ENCODE measurements at regions not wholly inside any gene's neighbourhood (a gene's known extent, or its start where the extent isn't known, plus 50 kb on each side); places are given as distances from the start of the nearest gene placed in this dataset.
"Not testable (repeated sequence)": the region's sequence is repeated elsewhere in the genome, so short reads cannot be mapped to it uniquely, and the experiment has no call there.

DNA sequence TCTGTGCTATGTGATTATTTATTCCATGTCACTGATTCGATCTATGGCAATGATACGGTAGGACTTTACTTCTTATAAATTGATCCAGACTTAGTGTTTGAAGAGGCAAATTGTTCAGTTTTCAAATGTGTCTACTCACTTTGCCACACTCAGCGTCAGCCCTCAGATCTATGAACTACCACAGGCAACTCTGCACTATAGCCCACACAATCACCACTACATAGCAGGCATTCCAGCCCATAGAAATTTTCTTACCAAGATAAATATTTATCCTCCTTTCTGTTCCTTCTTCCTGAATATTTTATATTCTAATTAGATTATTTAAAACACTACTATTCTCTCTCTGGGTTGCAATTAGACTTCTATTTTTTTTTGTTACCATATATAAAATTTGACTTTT, 776.1 kb downstream of the BRINP3 start:
- DNase-seq = no peak

DNA sequence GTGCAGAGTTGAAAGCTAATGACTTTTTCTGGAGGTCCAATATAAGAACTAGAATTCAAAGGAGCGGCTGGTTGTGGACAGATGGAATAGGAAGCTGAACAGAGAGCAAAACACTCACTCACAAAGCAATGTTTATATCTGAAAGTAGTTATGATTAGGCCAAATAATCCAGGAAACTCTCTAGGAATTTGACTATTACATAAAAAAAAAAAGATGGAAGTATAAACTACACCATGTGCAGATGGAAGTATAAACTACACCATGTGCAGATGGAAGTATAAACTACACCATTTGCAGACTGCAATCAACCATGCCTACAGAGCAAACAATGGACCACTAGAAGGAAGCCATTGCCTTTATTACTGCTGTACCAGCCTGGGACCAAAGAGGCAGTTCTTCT, 771.1 kb downstream of the BRINP3 start:
- no peak for DNase-seq

DNA sequence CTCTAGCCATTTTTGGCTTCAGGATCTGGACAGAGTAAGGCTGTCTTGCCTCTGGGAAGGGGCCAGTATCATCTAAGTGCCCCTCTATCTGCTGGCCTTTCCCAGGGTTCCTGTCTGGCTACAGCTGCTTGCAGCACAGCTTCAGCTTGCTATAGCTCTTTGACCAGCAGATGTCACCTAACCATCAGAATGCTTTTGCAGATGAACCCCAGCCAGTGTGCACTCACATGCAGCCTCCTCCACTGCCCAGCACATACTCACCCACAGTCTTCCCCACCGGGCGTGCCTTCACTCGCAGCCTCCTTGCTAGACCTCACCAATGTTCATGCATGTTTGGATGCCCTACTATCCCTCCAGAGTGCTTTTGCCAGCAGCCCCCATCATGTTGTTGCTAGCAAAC, 769.0 kb downstream of the BRINP3 start:
- no peak for DNase-seq

DNA sequence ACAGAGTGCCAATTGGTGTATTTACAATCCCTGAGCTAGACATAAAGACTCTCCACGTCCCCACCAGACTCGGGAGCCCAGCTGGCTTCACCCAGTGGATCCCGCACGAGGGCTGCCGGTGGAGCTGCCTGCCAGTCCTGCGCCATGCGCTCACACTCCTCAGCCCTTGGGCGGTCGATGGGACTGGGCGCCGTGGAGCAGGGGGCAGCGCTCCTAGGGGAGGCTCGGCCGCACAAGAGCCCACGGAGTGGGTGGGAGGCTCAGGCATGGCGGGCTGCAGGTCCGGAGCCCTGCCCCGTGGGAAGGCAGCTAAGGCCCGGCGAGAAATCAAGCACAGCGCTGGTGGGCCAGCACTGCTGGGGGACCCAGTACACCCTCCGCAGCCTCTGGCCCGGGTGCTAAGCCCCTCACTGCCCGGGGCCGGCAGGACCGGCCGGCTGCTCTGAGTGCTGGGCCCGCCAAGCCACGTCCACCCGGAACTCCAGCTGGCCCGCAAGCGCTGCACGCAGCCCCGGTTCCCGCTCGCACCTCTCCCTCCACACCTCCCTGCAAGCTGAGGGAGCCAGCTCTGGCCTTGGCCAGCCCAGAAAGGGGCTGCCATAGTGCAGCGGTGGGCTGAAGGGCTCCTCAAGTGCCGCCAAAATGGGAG, 759.4 kb downstream of the BRINP3 start:
- not testable (repeated sequence) for DNase-seq

DNA sequence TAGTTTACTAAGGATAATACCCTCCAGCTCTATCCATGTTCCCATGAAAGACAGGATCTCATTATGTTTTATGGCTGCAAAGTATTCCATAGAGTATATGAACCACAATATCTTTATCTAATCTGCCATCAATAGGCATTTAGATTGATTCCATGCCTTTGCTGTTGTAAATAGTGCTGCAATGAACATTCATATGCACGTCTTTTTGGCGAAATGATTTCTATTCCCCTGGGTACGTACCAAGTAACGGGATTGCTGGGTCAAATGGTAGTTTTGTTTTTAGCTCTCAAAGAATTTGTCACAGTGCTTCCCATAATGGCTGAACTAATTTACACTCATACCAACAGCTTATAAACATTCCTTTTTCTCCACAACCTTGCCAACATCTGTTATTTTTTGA, 750.9 kb downstream of the BRINP3 start:
- DNase-seq = no peak

DNA sequence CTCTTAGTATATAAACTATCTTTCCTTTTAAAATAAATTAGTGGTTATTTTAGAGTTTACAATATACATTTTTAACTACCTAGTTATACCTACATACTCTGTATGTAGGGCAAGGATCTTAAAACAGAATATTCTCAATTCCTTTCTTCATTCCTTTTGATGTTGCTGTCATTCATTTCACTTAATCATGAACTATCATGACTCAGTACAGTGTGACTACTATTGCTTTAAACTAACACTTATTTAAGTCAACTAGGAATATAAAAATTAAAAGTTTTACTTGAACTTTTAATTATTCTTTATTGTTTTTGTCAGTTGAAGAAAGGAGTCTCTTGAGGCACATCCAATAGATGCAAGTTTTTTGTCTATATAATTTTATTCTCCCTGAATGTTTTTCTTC, 726.4 kb downstream of the BRINP3 start:
- DNase-seq = no peak

DNA sequence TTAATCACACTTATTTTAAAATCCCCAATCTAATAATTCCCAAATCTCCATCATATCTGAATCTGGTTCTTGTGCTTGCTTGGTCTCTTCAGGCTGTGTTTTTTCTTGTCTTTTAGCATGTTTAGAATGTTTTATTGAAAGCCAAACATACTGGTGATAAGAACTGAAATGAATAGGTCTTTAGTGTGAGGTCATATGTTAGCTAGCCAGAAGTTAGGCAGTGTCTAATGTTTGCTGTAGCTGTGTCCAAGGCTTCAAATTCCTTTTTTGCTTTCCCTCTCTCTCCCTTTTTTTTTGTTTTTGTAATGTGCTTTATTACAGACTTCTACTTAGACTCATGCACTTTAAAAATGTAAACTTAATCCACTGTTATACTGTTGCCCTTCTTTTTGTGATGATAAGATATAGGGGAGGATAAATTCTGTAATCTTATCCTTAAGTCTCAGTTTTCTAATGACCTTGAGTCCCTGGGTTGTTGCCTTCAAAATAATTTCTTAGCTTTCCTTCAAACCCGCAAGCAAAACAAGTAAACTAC, 725.1 kb downstream of the BRINP3 start:
- no peak for DNase-seq

DNA sequence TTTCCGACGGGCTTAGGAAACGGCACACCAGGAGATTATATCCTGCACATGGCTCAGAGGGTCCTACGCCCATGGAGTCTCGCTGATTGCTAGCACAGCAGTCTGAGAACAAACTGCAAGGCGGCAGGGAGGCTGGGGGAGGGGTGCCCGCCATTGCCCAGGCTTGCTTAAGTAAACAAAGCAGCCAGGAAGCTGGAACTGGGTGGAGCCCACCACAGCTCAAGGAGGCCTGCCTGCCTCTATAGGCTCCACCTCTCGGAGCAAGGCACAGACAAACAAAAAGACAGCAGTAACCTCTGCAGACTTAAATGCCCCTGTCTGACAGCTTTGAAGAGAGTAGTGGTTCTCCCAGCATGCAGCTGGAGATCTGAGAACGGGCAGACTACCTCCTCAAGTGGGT, 722.6 kb downstream of the BRINP3 start:
- DNase-seq = not testable (repeated sequence)

DNA sequence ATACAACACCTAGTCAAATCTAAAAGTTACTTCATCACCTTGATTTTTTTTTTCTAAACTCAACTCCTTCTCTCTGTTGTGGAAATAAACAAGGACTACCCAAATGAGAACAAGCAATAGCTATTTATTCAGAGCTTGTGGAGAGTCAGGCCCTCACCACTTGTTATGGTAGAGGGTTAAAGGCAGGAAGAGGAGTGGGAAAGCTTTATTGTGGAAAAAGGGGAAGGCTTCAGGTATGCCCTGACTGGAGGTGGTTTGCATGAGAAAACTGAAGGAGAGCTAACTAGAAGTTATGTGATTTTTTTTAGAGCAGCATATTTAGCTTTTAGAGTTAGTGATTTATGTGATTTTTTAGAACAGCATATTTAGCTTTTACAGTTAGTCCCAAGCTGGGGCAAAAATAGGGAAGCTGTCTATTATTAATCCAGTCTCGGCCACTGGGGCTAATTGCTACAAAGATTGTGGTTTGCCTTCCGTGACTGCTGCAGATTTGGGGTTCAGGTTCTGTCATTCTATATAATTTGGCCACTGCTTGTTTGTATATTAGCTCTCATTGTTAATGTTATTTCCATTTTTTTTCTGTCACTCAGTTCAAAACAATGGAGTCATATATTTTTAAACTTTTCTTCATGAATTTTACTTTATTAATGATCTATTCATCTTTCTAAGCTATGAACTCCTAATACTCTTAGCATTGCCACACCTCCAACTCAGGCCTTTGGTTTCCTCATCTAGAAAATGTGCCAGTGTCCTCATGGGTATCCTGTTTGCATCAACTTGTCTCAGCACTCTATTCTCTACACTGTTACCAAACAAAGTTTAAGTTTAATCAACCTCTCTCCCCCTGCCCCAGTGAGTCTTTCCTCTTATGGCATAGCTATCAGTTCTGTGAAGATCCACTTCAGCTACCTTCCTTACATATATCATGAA, 713.0 kb downstream of the BRINP3 start:
- DNase-seq = no peak

DNA sequence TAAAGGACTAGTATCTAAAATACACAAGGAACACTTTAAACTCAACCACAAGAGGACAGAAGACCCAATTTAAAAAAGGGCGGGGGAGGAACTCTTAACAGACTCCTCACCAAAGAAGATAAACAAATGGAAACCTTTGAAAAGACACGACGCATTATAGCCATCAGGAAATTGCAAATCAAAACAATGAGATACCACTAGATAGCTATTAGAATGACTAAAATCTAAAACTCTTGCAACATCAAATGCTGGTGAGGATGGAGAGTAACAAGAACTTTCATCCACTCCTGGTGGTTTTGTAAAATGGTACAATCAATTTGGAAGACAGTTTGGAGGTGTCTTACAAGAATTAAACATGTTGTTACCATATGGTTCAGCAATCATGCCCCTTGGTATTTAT, 708.2 kb downstream of the BRINP3 start:
- DNase-seq = no peak

DNA sequence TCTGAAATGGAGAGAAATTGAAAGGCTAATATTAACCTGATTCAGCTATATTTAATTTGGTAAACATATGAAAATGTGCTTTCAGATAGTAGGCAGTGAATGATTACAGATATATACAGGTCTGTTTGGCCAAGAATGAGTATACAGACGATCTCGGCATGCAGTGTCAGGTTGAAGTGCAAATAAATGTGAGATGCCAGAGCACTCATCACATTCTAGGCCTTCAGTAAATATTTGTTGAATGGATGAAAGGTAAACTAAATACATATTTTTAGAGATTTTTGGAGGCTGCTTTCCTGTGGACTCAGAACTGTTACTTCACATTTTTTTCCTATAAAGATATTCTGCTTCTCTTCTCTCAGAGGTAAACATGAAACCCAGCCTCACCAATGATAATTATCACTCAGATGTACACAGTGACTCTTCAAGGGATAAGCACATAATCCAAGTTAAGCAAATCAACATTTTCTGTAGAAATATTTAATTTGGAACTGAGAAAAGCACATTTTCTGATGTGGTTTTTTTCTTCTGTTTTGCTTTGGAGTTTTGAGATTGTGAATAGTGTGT, 702.9 kb downstream of the BRINP3 start:
- no peak for DNase-seq

DNA sequence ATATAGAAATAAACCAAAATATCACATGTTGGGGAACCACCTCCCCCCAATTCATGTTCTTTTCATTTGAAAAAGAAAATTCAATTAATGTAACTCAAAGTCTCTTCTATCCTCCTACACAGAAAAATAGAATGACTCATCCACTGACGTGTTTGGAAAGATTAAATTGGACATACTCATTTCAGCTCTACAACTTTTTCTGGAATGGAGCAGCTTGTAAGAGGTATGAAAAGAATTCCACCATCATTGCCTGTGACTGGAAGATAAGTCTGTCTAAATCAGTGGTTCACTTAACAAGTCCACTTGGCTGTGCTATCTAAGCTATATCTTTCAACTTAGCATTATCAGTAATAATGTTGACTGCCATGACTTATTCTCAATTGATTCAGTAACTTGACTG, 702.3 kb downstream of the BRINP3 start:
- no peak for DNase-seq

DNA sequence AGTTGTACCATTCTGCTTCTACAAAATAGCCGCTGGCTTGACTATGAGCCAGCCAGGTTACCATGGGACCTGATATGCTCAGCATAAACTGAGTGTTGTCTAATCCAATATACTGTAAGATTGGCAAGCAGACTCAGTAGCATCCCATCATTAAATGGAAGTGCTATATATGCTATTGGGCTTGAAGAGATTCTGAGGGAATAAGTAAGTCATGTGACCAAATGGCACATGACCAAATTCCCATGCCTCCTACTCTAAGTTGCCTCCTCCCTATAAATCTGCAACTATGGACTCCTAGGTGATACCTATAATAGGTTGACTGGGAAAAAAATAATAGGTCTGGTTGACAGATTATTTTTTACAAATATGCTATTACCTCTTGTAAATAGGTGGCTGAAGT, 698.6 kb downstream of the BRINP3 start:
- no peak for DNase-seq

DNA sequence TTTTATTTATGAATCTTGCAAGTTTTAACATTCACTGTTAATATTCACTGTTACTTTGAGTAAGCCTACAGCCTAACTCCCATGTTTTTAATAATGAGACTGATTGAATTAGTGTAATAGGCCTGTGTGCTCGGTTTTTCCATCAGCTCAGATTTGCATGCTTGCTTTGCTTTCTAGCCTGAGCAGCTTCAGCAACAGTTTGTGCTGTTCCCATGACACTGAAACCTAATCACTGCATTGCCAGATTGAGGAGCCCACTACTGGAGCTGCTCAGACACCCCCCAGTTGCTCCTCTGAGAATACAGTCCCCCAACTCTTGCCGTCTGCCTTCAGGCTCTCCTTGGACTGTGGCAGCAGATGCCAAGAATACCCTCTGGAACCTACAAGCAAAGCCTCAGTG, 695.4 kb downstream of the BRINP3 start:
- no peak for DNase-seq

DNA sequence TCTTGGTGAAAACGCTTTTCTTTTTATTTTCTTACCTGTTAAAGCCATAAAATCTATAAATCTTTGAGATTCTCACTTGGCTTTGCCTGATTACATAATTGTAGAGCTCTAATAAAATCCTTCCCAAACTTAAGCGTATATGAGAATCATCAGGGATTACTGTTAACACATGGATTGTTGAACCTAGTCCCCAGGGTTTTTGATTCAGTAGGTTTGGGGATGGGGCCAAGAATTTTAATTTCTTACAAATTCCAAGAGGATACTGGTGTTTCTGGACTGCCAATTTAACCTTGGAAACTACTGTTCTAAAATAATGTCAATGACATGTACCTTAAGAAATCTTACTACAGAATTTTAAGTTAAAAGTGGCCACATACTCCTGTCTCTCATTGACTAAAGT, 694.2 kb downstream of the BRINP3 start:
- no peak for DNase-seq

DNA sequence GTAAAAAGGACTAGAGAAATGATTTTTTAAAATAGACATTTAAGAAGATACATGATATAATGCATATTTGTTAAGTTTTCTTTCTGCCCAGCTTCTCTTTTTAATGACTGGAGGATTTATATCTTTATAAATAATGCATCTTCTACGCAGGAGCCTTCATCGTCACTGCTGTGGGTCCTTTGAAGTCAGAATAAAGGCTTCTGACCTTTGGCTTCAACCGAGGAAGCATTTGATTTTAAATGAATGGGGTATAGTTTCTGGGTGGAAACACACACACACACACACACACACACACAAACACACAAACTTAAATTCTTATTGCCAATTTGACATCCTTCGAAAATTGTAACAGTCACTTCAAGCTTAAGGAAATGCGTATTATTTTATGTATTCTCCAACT, 690.9 kb downstream of the BRINP3 start:
- no peak for DNase-seq

DNA sequence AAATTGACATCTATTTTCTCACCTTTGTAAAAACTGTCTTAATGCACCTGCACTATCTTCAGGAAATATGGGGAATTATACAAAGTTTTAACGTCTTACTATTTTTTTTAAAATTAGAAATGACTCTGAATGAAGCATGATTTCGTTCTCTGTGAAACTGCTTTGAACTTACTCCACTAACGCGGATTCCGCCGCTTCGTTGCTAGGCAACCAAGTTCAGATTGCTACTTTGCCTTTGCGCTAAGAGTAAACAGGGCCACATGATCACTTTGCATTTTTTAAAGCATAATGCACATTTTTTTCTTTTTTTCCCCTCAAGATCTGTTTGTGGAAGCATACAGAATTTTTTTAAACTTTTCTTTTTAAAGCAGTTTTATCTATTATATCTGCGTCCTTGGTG, 690.5 kb downstream of the BRINP3 start:
- DNase-seq = no peak

DNA sequence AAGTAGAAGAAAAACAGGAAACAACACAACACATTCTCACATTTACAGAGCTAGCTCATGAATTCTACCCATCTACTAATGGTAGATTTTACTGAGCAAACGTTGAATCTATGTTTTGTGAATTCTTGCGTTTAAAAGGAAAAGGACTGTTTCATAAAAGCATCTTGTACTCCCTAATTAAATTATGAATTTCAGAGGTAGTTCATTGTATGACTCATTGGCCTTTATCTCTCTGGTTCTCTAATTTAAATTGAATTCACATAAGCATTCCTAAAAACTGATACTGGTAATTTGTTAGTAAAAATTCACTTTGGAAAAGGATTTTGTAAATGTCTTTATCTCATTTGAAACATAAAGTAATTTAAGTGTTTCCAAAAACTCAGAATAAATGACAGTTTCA, 687.3 kb downstream of the BRINP3 start:
- DNase-seq = no peak

DNA sequence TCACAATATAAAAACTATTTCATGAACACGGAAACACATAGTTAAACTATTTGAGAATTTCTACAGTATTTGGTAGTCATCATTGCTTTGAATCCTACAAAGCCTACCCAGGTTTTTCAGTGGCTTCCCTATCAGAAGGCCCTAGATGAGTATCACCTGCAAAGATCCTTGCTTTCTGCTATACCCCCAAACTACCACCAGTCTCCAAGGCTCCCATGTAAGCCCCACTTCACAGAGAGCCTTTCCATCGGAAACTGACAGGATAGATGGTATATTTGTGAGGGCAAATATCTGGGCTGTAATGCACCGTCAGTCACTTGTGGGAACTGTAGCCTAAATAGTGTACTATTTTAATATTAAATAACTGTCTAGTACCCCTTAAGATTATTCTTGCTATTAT, 674.3 kb downstream of the BRINP3 start:
- no peak for DNase-seq

DNA sequence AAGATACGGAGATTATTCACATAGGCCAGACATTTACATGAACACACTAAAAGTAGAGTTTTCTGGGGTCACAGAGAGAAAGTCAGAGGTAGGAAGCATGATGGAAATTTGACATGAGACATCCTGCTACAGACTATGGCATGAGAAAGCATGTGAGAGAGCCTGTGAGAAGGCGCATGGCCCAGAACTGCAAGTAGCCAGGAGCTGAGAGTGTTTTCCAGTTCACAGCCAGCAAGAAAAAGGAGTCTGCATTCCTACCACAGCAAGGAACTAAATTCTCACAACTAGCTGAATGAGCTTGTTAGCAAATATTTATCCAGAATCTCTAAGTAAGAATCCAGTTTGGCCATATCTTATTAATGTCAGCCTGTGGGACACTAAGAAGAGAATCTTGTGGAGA, 673.3 kb downstream of the BRINP3 start:
- no peak for DNase-seq

DNA sequence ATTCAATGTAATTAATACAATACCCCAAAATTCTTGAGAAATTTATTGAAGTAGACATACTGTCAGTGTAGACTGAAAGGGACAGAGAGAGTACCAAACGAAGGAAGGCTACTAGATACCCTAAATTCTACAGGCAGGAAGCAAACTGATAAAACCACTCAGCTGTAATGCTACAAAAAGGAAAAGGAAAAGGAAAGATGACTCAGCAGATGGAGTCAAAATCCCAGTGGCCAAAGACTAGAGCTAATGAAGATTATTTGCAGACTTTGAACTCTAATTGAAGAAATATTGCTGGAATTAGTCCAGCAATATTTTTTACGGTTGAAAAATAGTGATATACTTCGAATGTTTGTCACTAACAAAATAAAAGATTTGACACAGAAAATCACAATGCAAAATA, 671.9 kb downstream of the BRINP3 start:
- DNase-seq = no peak

DNA sequence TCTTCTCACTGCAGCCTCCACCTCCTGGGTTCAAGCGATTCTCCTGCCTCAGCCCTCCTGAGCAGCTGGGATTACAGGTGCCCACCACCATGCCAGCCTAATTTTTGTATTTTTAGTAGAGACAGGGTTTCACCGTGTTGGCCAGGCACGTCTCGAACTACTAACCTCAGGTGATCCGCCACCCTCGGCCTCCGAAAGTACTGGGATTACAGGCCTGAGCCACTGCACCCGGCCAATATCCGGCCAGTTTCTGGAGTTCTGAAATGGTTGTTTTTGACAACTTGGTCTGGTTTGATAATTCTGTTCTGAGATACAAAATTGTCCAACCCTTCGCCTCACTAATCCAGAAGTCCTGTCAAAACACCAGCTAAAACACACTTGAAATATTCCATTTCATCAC, 667.0 kb downstream of the BRINP3 start:
- DNase-seq = not testable (repeated sequence)

DNA sequence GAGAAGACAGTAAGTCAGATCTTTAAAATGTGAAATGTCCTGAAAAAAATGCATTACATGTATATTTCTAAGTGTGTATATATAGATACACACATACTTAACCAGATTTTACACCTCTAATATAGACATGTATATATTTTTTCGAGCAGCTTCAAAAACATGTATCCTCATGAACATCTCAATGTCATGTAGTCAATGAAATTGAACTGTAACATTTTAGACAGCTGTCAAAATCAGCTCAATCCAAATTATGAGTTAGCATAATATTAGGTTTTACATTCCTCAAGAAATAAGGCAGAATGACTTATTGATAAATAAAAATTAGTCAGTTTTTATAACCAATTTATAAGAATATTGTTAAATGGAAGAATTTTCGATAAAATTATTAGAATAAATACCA, 665.7 kb downstream of the BRINP3 start:
- DNase-seq = no peak

DNA sequence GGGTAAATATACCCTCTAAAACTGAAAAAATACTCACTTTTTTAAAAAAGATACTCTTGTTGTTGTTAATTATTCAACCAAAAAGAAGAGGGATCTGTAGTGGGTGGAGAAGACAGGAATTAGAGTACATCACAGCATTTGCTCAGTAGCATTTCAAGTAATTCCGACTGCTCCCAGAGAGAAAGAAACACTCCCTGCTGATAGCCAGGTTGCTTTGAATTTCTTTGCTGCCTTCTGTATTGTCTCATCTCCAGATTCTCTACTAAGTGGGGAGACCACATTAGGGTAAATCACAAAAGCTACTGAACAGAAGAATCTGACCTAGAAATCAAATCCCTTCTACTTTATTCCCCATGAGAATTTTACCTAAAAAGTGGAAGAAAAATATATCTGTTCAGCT, 661.1 kb downstream of the BRINP3 start:
- DNase-seq = no peak
